GM21528 (cell line): ENCODE measurements at regions not wholly inside any gene's neighbourhood (a gene's known extent, or its start where the extent isn't known, plus 50 kb on each side); places are given as distances from the start of the nearest gene placed in this dataset.

ENCODE experiments used
- ATAC-seq: cut with Tn5 transposase; IDR thresholded peaks from one replicate; pipeline ENCODE4 v1.9.1; 2021; ENCODE audit warnings: mild to moderate bottlenecking, moderate library complexity; ENCODE audit not compliant: unreplicated experiment, low FRiP score

- ATAC-seq, result no peak
These were observed 54.1 kb upstream of the ATP1A1 start for GRCh38 chr1:116318897-116319296.

GRCh38 chr1:116320874-116321273 is 52.2 kb upstream of the ATP1A1 start:
- ATAC-seq, result no peak

GRCh38 chr1:116321766-116322175 is 51.3 kb upstream of the ATP1A1 start:
- ATAC-seq, result no peak

- no peak for ATAC-seq
These were observed 50.2 kb upstream of the ATP1A1 start for GRCh38 chr1:116322752-116323405.
